Breast epithelium (tissue), 4 donors: ENCODE measurements at regions not wholly inside any gene's neighbourhood (a gene's known extent, or its start where the extent isn't known, plus 50 kb on each side); places are given as distances from the start of the nearest gene placed in this dataset.
"Not testable (repeated sequence)": the region's sequence is repeated elsewhere in the genome, so short reads cannot be mapped to it uniquely, and the experiment has no call there.

Experiments
- DNase-seq, 2 donors: peaks; one replicate each; pipeline ENCODE4 v3.0.0-alpha.2; 2019; ENCODE audit warnings: low spot score in 2 of 2
- H3K27ac ChIP-seq, 2 donors: fragments of 200-600 bp; sonication (generic) in 1 of 2; one replicate each; pipeline ENCODE4 v1.5.1; 2016 to 2019; ENCODE audit warnings: mild to moderate bottlenecking in 1 of 2
- H3K27me3 ChIP-seq, 2 donors: fragments of 200-600 bp; sonication (generic) in 1 of 2; one replicate each; pipeline versions ENCODE4 v1.5.1 to v1.6.0; 2017 to 2019; ENCODE audit warnings: control low read depth in 1 of 2, mild to moderate bottlenecking in 1 of 2
- H3K36me3 ChIP-seq: fragments of 200-600 bp; one replicate; pipeline ENCODE4 v1.5.1; 2019
- H3K4me1 ChIP-seq, 2 donors: fragments of 200-600 bp; sonication (generic); one replicate each; pipeline ENCODE4 v1.5.1; 2016 to 2019; ENCODE audit warnings: control low read depth in 1 of 2
- H3K4me3 ChIP-seq, 3 donors: fragments of 200-600 bp; sonication (generic); 1 replicate in 2 of 3; 2 replicates in 1 of 3; pipeline ENCODE4 v1.5.1; 2016 to 2019; ENCODE audit warnings: mild to moderate bottlenecking in 3 of 3, moderate library complexity in 2 of 3
- H3K9me3 ChIP-seq, 2 donors: fragments of 200-600 bp; sonication (generic) in 1 of 2; one replicate each; pipeline ENCODE4 v1.5.1; 2016 to 2019; ENCODE audit warnings: control low read depth in 1 of 2
- CTCF ChIP-seq, 3 donors: fragments of 450-650 bp; IDR thresholded peaks; one replicate each; pipeline ENCODE4 v1.5.1; 2016 to 2017; ENCODE audit warnings: antibody characterized with exemption in 3 of 3, mild to moderate bottlenecking in 3 of 3, moderate library complexity in 3 of 3
- POLR2A ChIP-seq: fragments of 450-650 bp; IDR thresholded peaks from one replicate; pipeline ENCODE4 v1.6.1; 2016; ENCODE audit warnings: antibody characterized with exemption, mild to moderate bottlenecking, moderate library complexity
- POLR2AphosphoS5 ChIP-seq, 3 donors: sonication (generic); formaldehyde crosslinking; IDR thresholded peaks; one replicate each; pipeline ENCODE4 v1.6.1; 2017; ENCODE audit warnings: antibody characterized with exemption in 3 of 3
- intact Hi-C: fragments of 100-400 bp; cut with DNase I; formaldehyde crosslinking; loops from one replicate; pipeline ENCODE4 v1.15.1; 2023; ENCODE audit warnings: low total_unique reads

DNA sequence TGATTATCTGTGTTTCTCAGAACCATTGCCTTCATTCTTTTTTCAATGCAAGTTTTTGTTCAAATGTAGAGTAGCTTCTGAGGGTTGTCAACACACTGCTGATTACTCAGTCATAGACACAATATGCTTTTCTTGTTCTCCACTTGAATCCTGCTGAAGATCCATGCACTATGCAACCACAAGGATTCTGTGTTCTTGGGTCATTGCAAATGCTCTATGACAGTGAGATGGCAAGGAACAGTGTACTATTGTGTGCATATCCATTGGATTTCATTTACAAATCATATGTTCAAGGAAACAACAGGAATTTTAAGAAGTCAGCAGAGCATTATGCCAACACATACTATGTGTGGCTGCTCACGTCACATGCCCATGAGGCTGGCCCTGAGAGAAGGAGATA lies 1590.2 kb downstream of the EFNA5 start:
- no peak overlapping the region for H3K4me3 ChIP-seq
- no peak for TF ChIP-seq POLR2AphosphoS5 (IDR thresholded peaks at IDR 0.05)
- no peak for TF ChIP-seq POLR2A
- TF ChIP-seq CTCF (IDR thresholded peaks at IDR 0.05): no peak
- no peaks in the 10 kb centered on the region for H3K9me3 ChIP-seq
- no peak overlapping the region for H3K27ac ChIP-seq
- H3K36me3 ChIP-seq: no peaks in the 10 kb centered on the region
- H3K27me3 ChIP-seq: no peaks in the 10 kb centered on the region
- DNase-seq: no peak
- intact Hi-C loops: loop anchor here (5.0 kb wide), 1 partner anchor 497 kb away; no protein-coding TSS in a partner anchor
- H3K4me1 ChIP-seq: no peaks in the 10 kb centered on the region

DNA sequence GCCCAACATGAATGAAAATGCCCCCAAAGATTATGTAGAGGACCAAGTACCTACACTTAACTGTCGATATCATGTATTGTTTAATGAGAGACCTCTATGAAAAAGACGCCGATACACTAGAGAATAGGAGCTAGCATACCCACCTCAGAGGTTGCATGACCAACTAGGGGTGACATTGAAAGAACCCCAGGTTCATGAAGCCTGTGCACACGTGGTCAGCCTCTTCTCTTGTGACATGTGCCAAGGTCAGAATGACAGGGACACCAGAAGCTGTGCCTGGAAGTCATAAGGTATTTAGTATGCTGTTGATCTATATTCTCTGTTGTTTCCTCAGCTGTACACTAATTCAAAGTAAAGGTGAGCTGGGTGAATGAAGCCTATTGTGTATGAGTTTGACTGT lies 1594.1 kb downstream of the EFNA5 start:
- Histone ChIP-seq H3K27ac (no peak overlapping the region), H3K4me3 (no peak overlapping the region), H3K36me3 (no peaks in the 10 kb centered on the region), H3K27me3 (no peaks in the 10 kb centered on the region), H3K9me3 (no peaks in the 10 kb centered on the region), H3K4me1 (no peaks in the 10 kb centered on the region)
- DNase-seq: no peak
- intact Hi-C loops: no loop called here
- no peak for TF ChIP-seq CTCF (IDR thresholded peaks at IDR 0.05)
- TF ChIP-seq POLR2A: no peak
- no peak for TF ChIP-seq POLR2AphosphoS5 (IDR thresholded peaks at IDR 0.05)

GRCh38 chr5:106072208-106072607 lies 1598.5 kb downstream of the EFNA5 start:
- TF ChIP-seq CTCF (IDR thresholded peaks at IDR 0.05): no peak
- peaks cover 0 to 7% of the 10 kb centered on the region in 2 donors for H3K9me3 ChIP-seq
- H3K36me3 ChIP-seq: no peaks in the 10 kb centered on the region
- H3K4me1 ChIP-seq: no peaks in the 10 kb centered on the region
- no peak overlapping the region for H3K4me3 ChIP-seq
- intact Hi-C loops: no loop called here
- H3K27ac ChIP-seq: no peak overlapping the region
- no peak for DNase-seq
- no peaks in the 10 kb centered on the region for H3K27me3 ChIP-seq

DNA sequence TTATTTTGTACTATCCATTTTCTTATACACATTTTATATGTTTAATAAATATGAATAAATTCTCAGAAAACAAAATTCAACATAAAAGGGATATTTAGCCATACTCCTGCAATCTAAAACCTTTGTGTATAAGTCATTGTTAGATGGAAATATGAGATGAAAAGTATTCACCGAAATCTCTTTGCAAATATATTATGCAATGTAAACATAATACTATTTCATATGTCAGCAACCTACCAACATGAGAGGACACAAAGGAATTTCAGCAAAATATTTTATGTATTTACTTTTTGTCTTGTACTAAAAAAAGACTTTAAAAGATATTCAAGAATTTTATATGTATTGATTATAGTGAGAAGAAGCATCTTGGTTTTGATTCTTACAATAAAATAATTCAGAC lies 1623.4 kb downstream of the EFNA5 start:
- intact Hi-C loops: no loop called here

GRCh38 chr5:106032069-106032468 lies 1638.7 kb downstream of the EFNA5 start:
- H3K4me1 ChIP-seq, H3K9me3 ChIP-seq, H3K36me3 ChIP-seq, H3K27me3 ChIP-seq, intact Hi-C loops, H3K4me3 ChIP-seq, H3K27ac ChIP-seq, DNase-seq: not testable (repeated sequence)

More for the DNA sequence above, 1623.4 kb downstream of the EFNA5 start:
- no peak for DNase-seq
- H3K36me3 ChIP-seq: no peaks in the 10 kb centered on the region
- no peak overlapping the region for H3K4me3 ChIP-seq
- no peaks in the 10 kb centered on the region for H3K9me3 ChIP-seq
- H3K4me1 ChIP-seq: no peaks in the 10 kb centered on the region
- TF ChIP-seq POLR2A (no peak), CTCF (IDR thresholded peaks at IDR 0.05) (no peak), POLR2AphosphoS5 (IDR thresholded peaks at IDR 0.05) (no peak)
- H3K27ac ChIP-seq: no peak overlapping the region
- no peaks in the 10 kb centered on the region for H3K27me3 ChIP-seq

GRCh38 chr5:106028314-106028713 lies 1642.4 kb downstream of the EFNA5 start:
- DNase-seq: no peak
- Histone ChIP-seq H3K4me3 (no peak overlapping the region), H3K27ac (no peak overlapping the region), H3K27me3 (no peaks in the 10 kb centered on the region), H3K9me3 (no peaks in the 10 kb centered on the region), H3K36me3 (no peaks in the 10 kb centered on the region), H3K4me1 (no peaks in the 10 kb centered on the region)
- intact Hi-C loops: no loop called here
- TF ChIP-seq POLR2A (no peak), POLR2AphosphoS5 (IDR thresholded peaks at IDR 0.05) (no peak), CTCF (IDR thresholded peaks at IDR 0.05) (no peak)
